ENCODE measurements at regions not wholly inside any gene's neighbourhood (a gene's known extent, or its start where the extent isn't known, plus 50 kb on each side); places are given as distances from the start of the nearest gene placed in this dataset.

DNA sequence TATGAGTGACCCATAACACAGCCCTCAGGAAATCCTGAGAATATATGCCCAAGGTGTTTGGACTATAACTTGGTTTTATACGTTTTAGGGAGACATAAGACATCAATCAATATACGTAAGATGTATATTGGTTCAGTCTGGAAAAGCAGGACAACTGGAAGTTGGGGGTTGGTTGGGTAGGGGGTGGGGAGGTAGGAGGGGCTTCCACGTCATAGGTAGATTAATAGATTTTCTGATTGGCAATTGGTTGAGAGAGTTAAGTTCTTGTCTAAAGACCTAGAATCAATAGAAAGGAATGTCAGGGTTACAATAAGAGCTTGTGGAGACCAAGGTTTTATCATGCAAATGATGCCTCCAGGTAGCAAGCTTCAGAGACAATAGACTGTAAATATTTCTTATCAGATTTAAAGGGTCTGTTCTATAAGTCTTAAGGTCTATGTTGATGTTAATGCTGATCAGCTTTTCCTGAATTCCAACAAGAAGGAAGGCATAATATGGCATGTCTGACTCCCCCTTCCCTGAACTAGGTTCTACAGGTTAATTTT, 2267.7 kb upstream of the ACO1 start:
- no peak for TF ChIP-seq CTCF (IDR thresholded peaks at IDR 0.05 in 2 of 3, conservative IDR thresholded peaks at IDR 0.05 in 1 of 3; ENCODE audit: borderline replicate concordance in 1 of 3, insufficient read depth in 1 of 3, low read depth in 2 of 3, low read length in 2 of 3)
- TF ChIP-seq POLR2A (IDR thresholded peaks at IDR 0.05; ENCODE audit: borderline replicate concordance, extremely low read depth, insufficient read depth, insufficient read length): no peak
- no peak for TF ChIP-seq SIN3A (IDR thresholded peaks at IDR 0.05; ENCODE audit: low read depth)
- TF ChIP-seq EZH2 (IDR thresholded peaks at IDR 0.05): no peak
- TF ChIP-seq POLR2AphosphoS5 (IDR thresholded peaks at IDR 0.05; ENCODE audit: low read depth, low read length): no peak
- no peak for TF ChIP-seq REST (IDR thresholded peaks at IDR 0.05; ENCODE audit: low read depth)
